ENCODE measurements at regions not wholly inside any gene's neighbourhood (a gene's known extent, or its start where the extent isn't known, plus 50 kb on each side); places are given as distances from the start of the nearest gene placed in this dataset.

- DNase-seq (ENCODE audit: low read depth), result no peak
- no peak for TF ChIP-seq CTCF (IDR thresholded peaks at IDR 0.05; ENCODE audit: low read depth, low read length, missing control alignments)
- in situ Hi-C loops (cut with HindIII; ENCODE audit: low sequenced_read_pairs), result no loop called here
- H3K4me3 ChIP-seq (ENCODE audit: low read depth, low read length), result no peak overlapping the region
Observed at GRCh38 chr5:143700994-143701393, 111.0 kb upstream of the HMHB1 start.

GRCh38 chr5:143699121-143699520, 112.8 kb upstream of the HMHB1 start:
- no peak overlapping the region for H3K4me3 ChIP-seq (ENCODE audit: low read depth, low read length)
- DNase-seq (ENCODE audit: low read depth), result no peak
- no peak for TF ChIP-seq CTCF (IDR thresholded peaks at IDR 0.05; ENCODE audit: low read depth, low read length, missing control alignments)
- in situ Hi-C loops (cut with HindIII; ENCODE audit: low sequenced_read_pairs), result no loop called here

GRCh38 chr5:143698574-143698973, 113.4 kb upstream of the HMHB1 start:
- in situ Hi-C loops (cut with HindIII; ENCODE audit: low sequenced_read_pairs), result no loop called here
- no peak for DNase-seq (ENCODE audit: low read depth)

GRCh38 chr5:143696921-143697320, 115.0 kb upstream of the HMHB1 start:
- no peak for DNase-seq (ENCODE audit: low read depth)
- in situ Hi-C loops (cut with HindIII; ENCODE audit: low sequenced_read_pairs), result no loop called here
- no peak overlapping the region for H3K4me3 ChIP-seq (ENCODE audit: low read depth, low read length)
- no peak for TF ChIP-seq CTCF (IDR thresholded peaks at IDR 0.05; ENCODE audit: low read depth, low read length, missing control alignments)

More at GRCh38 chr5:143698574-143698973, 113.4 kb upstream of the HMHB1 start:
- TF ChIP-seq CTCF (IDR thresholded peaks at IDR 0.05; ENCODE audit: low read depth, low read length, missing control alignments), result no peak
- H3K4me3 ChIP-seq (ENCODE audit: low read depth, low read length), result no peak overlapping the region

- no peak for DNase-seq (ENCODE audit: low read depth)
- no peak overlapping the region for H3K4me3 ChIP-seq (ENCODE audit: low read depth, low read length)
- in situ Hi-C loops (cut with HindIII; ENCODE audit: low sequenced_read_pairs), result no loop called here
- no peak for TF ChIP-seq CTCF (IDR thresholded peaks at IDR 0.05; ENCODE audit: low read depth, low read length, missing control alignments)
Observed at GRCh38 chr5:143695941-143696340, 116.0 kb upstream of the HMHB1 start.

- TF ChIP-seq CTCF (IDR thresholded peaks at IDR 0.05; ENCODE audit: low read depth, low read length, missing control alignments), result no peak
- in situ Hi-C loops (cut with HindIII; ENCODE audit: low sequenced_read_pairs), result no loop called here
- H3K4me3 ChIP-seq (ENCODE audit: low read depth, low read length), result no peak overlapping the region
- no peak for DNase-seq (ENCODE audit: low read depth)
Observed at GRCh38 chr5:143695244-143695864, 116.6 kb upstream of the HMHB1 start.
